Keratinocyte (primary cell): ENCODE measurements at regions not wholly inside any gene's neighbourhood (a gene's known extent, or its start where the extent isn't known, plus 50 kb on each side); places are given as distances from the start of the nearest gene placed in this dataset.

ENCODE experiments used
- CTCF ChIP-seq, 3 experiments: IDR thresholded peaks in 1 of 3; conservative IDR thresholded peaks in 1 of 3; optimal IDR thresholded peaks in 1 of 3; 2 replicates in 2 of 3; 3 replicates in 1 of 3; pipeline versions ENCODE3 to v1.5.1; 2011; ENCODE audit warnings: low read length in 3 of 3, mild to moderate bottlenecking in 3 of 3, moderate library complexity in 2 of 3, control low read depth in 1 of 3, inconsistent platforms in 1 of 3; ENCODE audit not compliant: insufficient read depth in 2 of 3; ENCODE audit errors: extremely low read depth in 1 of 3
- EZH2 ChIP-seq: IDR thresholded peaks from one replicate; pipeline ENCODE4 v1.6.1; 2012; ENCODE audit warnings: inconsistent platforms, mild to moderate bottlenecking, low read length, moderate library complexity

GRCh38 chr11:69899957-69900821, 81.0 kb upstream of the FGF3 start:
- TF ChIP-seq CTCF (optimal IDR thresholded peaks at IDR 0.05 in 1 of 3, IDR thresholded peaks at IDR 0.05 in 1 of 3, conservative IDR thresholded peaks at IDR 0.05 in 1 of 3; ENCODE audit: extremely low read depth in 1 of 3, insufficient read depth in 2 of 3, low read length in 3 of 3) (no peak), EZH2 (no peak)
